ENCODE measurements at regions not wholly inside any gene's neighbourhood (a gene's known extent, or its start where the extent isn't known, plus 50 kb on each side); places are given as distances from the start of the nearest gene placed in this dataset.

GRCh38 chr10:35792291-35792690, 150.2 kb upstream of the FZD8 start:
- Mint-ChIP-seq H3K4me1 (no peaks in the 10 kb centered on the region), H3K4me3 (no peak overlapping the region), H3K9me3 (no peaks in the 10 kb centered on the region), H3K36me3 (ENCODE audit: low read depth) (no peaks in the 10 kb centered on the region), H3K27ac (no peak overlapping the region), H3K27me3 (no peaks in the 10 kb centered on the region)
- no peak for TF ChIP-seq CTCF (IDR thresholded peaks at IDR 0.05)
- POLR2A ChIA-PET, result no interaction called here
- no peak for DNase-seq
- CTCF ChIA-PET, result no interaction called here
- ATAC-seq (ENCODE audit: low read depth), result no peak
- intact Hi-C loops (cut with micrococcal nuclease), result no loop called here

GRCh38 chr10:35789996-35790395, 147.9 kb upstream of the FZD8 start:
- H3K4me1 Mint-ChIP-seq, result no peaks in the 10 kb centered on the region
- TF ChIP-seq CTCF (IDR thresholded peaks at IDR 0.05), result no peak
- no peaks in the 10 kb centered on the region for H3K27me3 Mint-ChIP-seq
- H3K36me3 Mint-ChIP-seq (ENCODE audit: low read depth), result no peaks in the 10 kb centered on the region
- ATAC-seq (ENCODE audit: low read depth) (no peak), DNase-seq (no peak)
- no peak overlapping the region for H3K27ac Mint-ChIP-seq
- CTCF ChIA-PET, result no interaction called here
- H3K4me3 Mint-ChIP-seq, result no peak overlapping the region
- POLR2A ChIA-PET, result no interaction called here
- H3K9me3 Mint-ChIP-seq, result no peaks in the 10 kb centered on the region
- intact Hi-C loops (cut with micrococcal nuclease), result loop anchor here (10.0 kb wide), 1 partner anchor 665 kb away; the partner anchor contains the start of gene CREM

- POLR2A ChIA-PET, result no interaction called here
- intact Hi-C loops (cut with micrococcal nuclease), result loop anchor here (10.0 kb wide), 1 partner anchor 660 kb away; the partner anchor contains the start of gene CREM
These were observed 142.7 kb upstream of the FZD8 start for GRCh38 chr10:35784751-35785150.

GRCh38 chr10:35783305-35783838, 141.3 kb upstream of the FZD8 start:
- Mint-ChIP-seq H3K4me3 (no peak overlapping the region), H3K9me3 (no peaks in the 10 kb centered on the region), H3K27ac (no peak overlapping the region), H3K4me1 (no peaks in the 10 kb centered on the region), H3K27me3 (no peaks in the 10 kb centered on the region), H3K36me3 (ENCODE audit: low read depth) (no peaks in the 10 kb centered on the region)
- ChIA-PET POLR2A (no interaction called here), CTCF (no interaction called here)
- ATAC-seq (ENCODE audit: low read depth) (no peak), DNase-seq (no peak)
- no peak for TF ChIP-seq CTCF (IDR thresholded peaks at IDR 0.05)
- intact Hi-C loops (cut with micrococcal nuclease), result loop anchor here (10.0 kb wide), 1 partner anchor 659 kb away; the partner anchor contains the start of gene CREM

More at GRCh38 chr10:35784751-35785150, 142.7 kb upstream of the FZD8 start:
- Mint-ChIP-seq H3K4me1 (no peaks in the 10 kb centered on the region), H3K4me3 (no peak overlapping the region), H3K9me3 (no peaks in the 10 kb centered on the region), H3K36me3 (ENCODE audit: low read depth) (no peaks in the 10 kb centered on the region), H3K27me3 (no peaks in the 10 kb centered on the region), H3K27ac (no peak overlapping the region)
- no peak for TF ChIP-seq CTCF (IDR thresholded peaks at IDR 0.05)
- no peak for ATAC-seq (ENCODE audit: low read depth)
- no peak for DNase-seq
- CTCF ChIA-PET, result no interaction called here

- no peak for DNase-seq
- Mint-ChIP-seq H3K27ac (no peak overlapping the region), H3K27me3 (peaks cover 3% of the 10 kb centered on the region), H3K4me1 (no peaks in the 10 kb centered on the region), H3K4me3 (no peak overlapping the region), H3K9me3 (no peaks in the 10 kb centered on the region), H3K36me3 (ENCODE audit: low read depth) (no peaks in the 10 kb centered on the region)
- intact Hi-C loops (cut with micrococcal nuclease), result loop anchor here (1.0 to 10.0 kb wide), 3 partner anchors 146 to 657 kb away; partner anchors contain the start of gene CREM
- ChIA-PET CTCF (no interaction called here), POLR2A (no interaction called here)
- ATAC-seq (ENCODE audit: low read depth), result no peak
- TF ChIP-seq CTCF (IDR thresholded peaks at IDR 0.05), result no peak
These were observed 139.5 kb upstream of the FZD8 start for GRCh38 chr10:35781643-35782035.
